Ishikawa (cell line): ENCODE measurements at regions not wholly inside any gene's neighbourhood (a gene's known extent, or its start where the extent isn't known, plus 50 kb on each side); places are given as distances from the start of the nearest gene placed in this dataset.

Experiments
- CEBPB ChIP-seq: IDR thresholded peaks from 2 replicates; pipeline ENCODE4 v1.6.1; 2012
- EGR1 ChIP-seq: IDR thresholded peaks from 2 replicates; pipeline ENCODE4 v1.6.1; 2012
- EP300 ChIP-seq: IDR thresholded peaks from 2 replicates; pipeline ENCODE4 v1.6.1; 2012; ENCODE audit warnings: borderline replicate concordance
- RAD21 ChIP-seq: IDR thresholded peaks from 2 replicates; pipeline ENCODE4 v1.6.1; 2012; ENCODE audit warnings: low read depth
- ZBTB7A ChIP-seq: IDR thresholded peaks from 2 replicates; pipeline ENCODE4 v1.6.1; 2012; ENCODE audit warnings: low read depth
- TF ChIP-seq, protein P1 (sequence below): IDR thresholded peaks from 2 replicates; pipeline ENCODE4 v1.6.1; 2012; ENCODE audit warnings: low read depth, mild to moderate bottlenecking
- TF ChIP-seq, protein P2 (sequence below): IDR thresholded peaks from 2 replicates; pipeline ENCODE4 v1.6.1; 2012
- TF ChIP-seq, protein P3 (sequence below): IDR thresholded peaks from 2 replicates; pipeline ENCODE4 v1.6.1; 2012

DNA sequence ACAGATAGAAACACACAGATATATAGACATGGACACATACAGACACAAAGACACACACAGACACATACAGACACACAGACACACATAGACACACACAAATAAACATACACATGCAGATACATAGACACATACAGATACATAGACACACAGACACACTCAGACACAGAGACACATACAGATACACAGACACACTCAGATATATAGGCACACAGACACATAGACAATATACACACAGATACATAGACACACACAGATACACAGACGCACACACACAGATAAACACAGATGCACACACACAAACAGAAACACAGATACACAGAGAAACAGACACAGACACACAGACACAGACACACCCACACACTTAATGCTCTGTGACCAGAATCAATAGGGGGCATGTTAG lies 156.8 kb downstream of the IRX2 start:
- TF ChIP-seq CEBPB (no peak), EGR1 (no peak), EP300 (no peak), RAD21 (no peak), ZBTB7A (no peak)
- TF ChIP-seq, protein P1, sequence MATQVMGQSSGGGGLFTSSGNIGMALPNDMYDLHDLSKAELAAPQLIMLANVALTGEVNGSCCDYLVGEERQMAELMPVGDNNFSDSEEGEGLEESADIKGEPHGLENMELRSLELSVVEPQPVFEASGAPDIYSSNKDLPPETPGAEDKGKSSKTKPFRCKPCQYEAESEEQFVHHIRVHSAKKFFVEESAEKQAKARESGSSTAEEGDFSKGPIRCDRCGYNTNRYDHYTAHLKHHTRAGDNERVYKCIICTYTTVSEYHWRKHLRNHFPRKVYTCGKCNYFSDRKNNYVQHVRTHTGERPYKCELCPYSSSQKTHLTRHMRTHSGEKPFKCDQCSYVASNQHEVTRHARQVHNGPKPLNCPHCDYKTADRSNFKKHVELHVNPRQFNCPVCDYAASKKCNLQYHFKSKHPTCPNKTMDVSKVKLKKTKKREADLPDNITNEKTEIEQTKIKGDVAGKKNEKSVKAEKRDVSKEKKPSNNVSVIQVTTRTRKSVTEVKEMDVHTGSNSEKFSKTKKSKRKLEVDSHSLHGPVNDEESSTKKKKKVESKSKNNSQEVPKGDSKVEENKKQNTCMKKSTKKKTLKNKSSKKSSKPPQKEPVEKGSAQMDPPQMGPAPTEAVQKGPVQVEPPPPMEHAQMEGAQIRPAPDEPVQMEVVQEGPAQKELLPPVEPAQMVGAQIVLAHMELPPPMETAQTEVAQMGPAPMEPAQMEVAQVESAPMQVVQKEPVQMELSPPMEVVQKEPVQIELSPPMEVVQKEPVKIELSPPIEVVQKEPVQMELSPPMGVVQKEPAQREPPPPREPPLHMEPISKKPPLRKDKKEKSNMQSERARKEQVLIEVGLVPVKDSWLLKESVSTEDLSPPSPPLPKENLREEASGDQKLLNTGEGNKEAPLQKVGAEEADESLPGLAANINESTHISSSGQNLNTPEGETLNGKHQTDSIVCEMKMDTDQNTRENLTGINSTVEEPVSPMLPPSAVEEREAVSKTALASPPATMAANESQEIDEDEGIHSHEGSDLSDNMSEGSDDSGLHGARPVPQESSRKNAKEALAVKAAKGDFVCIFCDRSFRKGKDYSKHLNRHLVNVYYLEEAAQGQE = no peak
- TF ChIP-seq, protein P2, sequence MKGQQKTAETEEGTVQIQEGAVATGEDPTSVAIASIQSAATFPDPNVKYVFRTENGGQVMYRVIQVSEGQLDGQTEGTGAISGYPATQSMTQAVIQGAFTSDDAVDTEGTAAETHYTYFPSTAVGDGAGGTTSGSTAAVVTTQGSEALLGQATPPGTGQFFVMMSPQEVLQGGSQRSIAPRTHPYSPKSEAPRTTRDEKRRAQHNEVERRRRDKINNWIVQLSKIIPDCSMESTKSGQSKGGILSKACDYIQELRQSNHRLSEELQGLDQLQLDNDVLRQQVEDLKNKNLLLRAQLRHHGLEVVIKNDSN = no peak
- TF ChIP-seq, protein P3, sequence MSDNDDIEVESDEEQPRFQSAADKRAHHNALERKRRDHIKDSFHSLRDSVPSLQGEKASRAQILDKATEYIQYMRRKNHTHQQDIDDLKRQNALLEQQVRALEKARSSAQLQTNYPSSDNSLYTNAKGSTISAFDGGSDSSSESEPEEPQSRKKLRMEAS = no peak
